Activated CD4-positive, alpha-beta T cell treated with anti-CD3 and anti-CD28 coated beads, Interleukin-2, amount 50 U/mL, for 48 hours (primary cell): ENCODE measurements at regions not wholly inside any gene's neighbourhood (a gene's known extent, or its start where the extent isn't known, plus 50 kb on each side); places are given as distances from the start of the nearest gene placed in this dataset.
"Not testable (repeated sequence)": the region's sequence is repeated elsewhere in the genome, so short reads cannot be mapped to it uniquely, and the experiment has no call there.

Source experiments
- DNase-seq, 2 experiments: peaks; one replicate each; pipeline ENCODE4 v3.0.0-alpha.2; 2020

DNA sequence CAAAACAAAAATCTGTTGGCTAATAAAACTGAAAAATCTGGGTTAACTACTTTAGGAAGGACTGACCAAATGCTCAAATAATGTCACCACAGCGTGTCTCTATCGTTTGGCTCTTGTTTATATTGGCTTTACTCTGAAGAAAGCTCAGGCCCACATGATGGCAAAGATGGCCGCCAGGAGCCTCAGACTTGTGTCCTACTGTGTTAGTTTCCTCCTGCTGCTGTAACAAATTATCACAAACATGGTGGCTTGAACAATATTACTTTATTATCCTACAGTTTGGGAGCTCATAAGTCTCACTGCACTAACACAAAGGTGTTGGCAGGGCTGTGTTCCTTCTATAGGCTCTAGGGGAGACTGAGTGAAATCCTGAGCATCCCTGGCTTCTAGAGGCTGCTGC lies 303.0 kb downstream of the DAD1 start:
- DNase-seq: no peak

DNA sequence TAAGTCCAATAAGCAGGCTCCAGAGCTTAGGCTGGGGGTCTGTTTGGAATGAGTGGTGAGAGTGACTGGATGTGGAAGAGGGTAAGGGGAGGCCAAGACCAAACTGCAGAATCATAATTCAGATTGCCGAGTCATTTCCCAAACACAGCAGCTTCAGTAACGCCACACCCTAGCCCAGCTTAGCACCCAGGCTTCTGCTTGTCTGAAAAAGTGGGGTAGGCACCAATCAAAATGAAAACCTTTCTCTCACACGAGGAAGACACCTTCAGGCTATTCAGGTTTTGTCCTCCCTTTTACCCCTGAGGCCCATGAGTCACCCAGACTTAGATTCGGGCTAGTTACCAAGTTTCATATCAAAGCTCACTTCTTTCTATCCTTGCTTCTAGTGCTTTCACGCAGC lies 306.1 kb downstream of the DAD1 start:
- no peak for DNase-seq

DNA sequence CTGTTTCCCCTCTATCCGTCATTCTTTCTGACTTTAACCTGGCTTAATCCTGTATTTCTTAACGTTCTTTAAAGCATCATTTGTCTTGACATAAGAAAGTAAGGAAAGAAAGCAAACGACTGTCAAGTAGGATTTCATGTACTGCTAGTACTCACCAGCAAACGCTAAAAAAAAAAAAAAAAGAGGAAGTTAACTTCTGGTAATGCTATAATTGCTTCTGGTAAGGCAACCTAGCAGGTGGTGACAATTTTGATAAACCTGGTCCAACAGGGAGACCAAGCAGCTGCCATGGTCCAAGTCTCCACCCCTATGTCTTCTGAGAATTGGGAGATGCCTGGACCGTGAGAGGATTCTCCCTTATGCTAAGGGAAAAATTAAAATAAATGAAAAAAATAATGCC lies 306.6 kb downstream of the DAD1 start:
- no peak for DNase-seq

- not testable (repeated sequence) for DNase-seq
Observed at GRCh38 chr14:22281447-22281874, 307.6 kb downstream of the DAD1 start.

DNA sequence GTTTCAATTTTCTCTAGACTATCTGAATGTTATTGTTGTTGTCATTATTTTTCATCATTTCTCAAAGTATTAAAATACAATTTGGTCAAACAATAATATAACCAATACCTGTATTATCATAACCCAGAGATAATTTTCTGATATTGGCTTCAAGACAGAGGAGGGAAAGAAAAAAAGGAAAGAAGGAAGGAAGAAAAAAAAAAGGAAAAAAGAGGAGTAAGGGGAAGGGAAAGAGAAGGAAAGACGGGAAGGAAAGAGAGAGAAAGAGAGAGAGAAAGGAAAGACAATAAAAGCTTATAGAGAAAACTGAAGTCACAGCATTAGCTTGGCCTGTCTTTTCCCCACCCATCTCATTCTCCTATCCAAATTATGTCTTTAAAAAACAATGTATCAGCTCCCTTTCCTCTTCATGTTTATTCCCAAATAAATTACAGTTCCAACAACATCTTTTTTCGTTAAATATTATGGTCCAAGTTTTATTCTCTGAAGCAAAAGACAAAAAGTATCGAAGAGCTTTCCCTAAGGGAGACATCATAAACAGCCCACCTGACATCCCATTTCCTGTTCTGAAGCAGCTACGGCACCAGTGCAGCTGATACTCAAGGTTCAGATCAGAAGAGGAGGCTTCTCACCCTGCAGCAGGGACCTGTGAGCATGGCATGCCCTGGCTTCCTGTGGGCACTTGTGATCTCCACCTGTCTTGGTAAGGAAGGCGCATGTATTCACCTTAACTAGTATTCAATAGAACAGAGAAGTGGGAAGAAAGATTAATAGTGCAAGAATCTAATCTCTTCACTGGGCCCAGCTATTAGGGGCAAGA lies 308.3 kb downstream of the DAD1 start:
- DNase-seq: no peak

GRCh38 chr14:22276913-22277816 lies 311.9 kb downstream of the DAD1 start:
- no peak for DNase-seq

GRCh38 chr14:22271838-22272799 lies 316.9 kb downstream of the DAD1 start:
- DNase-seq: no peak

GRCh38 chr14:22268875-22269274 lies 320.1 kb downstream of the DAD1 start:
- DNase-seq: no peak

GRCh38 chr14:22266683-22267082 lies 322.3 kb downstream of the DAD1 start:
- no peak for DNase-seq

- no peak for DNase-seq
Observed at GRCh38 chr14:22266142-22266442, 322.9 kb downstream of the DAD1 start.

- DNase-seq: no peak
Observed at GRCh38 chr14:22265319-22266141, 323.5 kb downstream of the DAD1 start.

GRCh38 chr14:22264759-22265158 lies 324.3 kb downstream of the DAD1 start:
- DNase-seq: no peak

- no peak for DNase-seq
Observed at GRCh38 chr14:22263961-22264360, 325.1 kb downstream of the DAD1 start.

DNA sequence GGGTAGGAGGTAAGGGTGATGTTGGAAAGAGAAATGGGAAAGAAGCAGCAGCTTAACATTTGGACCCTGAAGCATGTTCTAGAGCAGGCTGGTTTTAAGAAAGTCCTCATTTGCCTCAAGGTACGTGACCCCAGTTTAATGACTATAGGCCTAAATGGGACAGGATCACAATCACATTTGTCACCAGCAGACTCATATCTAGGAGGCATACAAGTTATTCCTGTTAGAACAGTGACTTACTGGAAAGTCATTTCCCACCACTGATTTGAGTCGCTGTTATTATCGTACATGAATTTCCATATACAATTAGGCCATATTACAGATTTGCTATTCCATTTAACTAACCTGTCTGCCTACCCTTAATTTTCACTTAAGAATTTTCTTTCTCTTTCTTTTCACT lies 326.1 kb downstream of the DAD1 start:
- DNase-seq: no peak

DNA sequence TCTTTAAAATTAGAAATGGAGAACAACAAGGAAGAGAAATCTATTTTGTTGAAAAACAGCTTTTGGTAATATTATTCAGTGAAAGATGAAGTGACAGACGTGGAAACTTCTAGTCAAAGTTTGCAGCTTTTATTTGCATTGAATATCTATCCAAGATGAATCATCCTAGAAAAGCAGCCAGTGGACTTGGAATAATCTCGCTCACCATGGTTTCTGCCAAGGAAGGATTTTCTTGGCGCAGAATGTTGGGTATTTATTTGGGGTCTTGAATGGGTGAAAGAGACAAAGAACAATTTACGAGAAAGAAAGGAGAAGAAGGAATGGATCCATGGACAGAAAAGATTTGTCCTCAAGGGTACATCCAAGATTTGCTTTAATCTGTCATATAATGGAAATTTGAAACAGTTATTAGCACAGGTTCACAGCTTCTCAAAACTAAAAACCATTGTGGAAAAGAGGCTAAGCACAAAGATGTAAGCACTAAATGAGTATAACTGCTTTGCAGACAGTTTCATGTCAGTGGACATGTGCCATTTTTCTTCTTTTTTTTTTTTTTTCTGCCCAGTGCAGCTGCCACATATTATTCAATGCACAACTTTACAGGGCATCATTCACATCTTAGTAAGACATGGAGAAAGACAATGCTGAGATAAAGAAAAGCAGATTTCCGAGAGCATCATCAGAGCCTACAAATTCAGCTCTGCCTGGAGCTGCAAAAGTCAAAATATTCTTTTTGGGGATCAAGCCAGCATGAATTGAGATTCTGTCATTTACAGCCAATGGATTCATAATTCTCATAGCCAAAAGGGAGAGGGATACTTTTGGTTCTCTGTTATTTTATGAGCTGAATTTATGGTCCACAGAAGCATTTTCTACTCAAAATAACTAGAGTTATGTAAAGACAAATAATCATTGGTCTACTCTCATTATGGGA lies 333.7 kb downstream of the DAD1 start:
- no peak for DNase-seq

DNA sequence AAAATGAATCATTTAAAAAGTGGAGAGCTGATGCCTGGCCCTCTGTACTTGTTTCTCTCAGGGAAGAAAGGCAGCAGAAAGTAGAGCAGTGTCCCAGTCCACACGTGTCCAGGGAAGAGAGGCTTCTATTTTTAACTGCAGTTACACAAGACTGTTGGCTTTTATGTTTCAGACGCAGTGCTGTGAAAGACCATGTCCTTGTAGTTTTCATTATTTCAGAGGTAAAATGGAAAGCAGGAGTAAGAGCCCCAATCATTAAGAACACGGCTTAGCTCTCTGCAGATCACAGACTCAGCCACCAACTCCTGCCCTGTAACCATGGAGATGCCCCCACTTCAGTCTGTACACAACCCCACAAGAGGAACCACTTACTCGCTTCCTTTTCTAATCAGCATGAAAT lies 336.3 kb downstream of the DAD1 start:
- no peak for DNase-seq

- no peak for DNase-seq
Observed at GRCh38 chr14:22251090-22251489, 337.9 kb downstream of the DAD1 start.

DNA sequence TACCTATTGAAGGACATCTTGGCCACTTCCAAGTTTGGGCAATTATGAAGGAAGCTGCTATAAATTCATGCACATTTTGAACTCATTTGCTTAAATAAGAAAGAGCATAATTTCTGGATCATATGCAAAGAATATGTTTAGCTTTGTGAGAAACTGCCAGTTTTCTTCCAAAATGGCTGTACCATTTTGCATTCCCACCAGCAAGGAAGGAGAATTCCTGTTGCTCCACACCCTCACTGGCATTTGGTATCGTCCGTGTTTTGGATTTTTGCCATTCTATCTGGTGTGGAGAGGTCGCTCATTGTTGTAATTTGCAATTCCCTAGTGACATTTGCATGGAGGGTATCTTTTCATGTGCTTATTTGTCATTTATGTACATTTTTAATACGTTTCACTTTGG lies 339.3 kb downstream of the DAD1 start:
- DNase-seq: no peak

GRCh38 chr14:22243971-22244581 lies 344.9 kb downstream of the DAD1 start:
- no peak for DNase-seq

DNA sequence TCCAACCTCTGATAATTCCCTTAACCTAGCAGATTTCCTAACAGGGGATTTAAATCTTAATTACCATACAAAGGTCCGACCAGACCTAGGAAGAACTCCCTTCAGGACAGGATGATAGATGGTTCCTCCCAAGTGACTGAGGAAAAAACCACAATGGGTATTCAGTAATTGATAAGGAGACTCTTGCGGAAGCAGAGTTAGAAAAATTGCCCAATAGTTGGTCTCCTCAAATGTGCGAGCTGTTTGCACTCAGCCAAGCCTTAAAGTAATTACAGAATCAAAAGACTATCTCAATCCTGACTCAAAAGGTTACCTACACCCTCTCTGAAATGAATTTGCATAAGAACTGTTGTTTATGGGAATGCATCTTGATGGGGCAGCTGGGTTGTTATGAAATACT lies 350.7 kb downstream of the DAD1 start:
- DNase-seq: not testable (repeated sequence)
